A549 (cell line): ENCODE measurements at regions not wholly inside any gene's neighbourhood (a gene's known extent, or its start where the extent isn't known, plus 50 kb on each side); places are given as distances from the start of the nearest gene placed in this dataset.

Source experiments
- ATAC-seq, 2 experiments: fragments of 200-7000 bp in 1 of 2; fragments of >200 bp in 1 of 2; cut with Nextera tagmentation in 1 of 2; cut with Tn5 transposase in 1 of 2; 3 replicates each; pipeline versions ENCODE4 v1.8.0 to v1.9.1; 2018 to 2020; ENCODE audit warnings: mild to moderate bottlenecking in 1 of 2, moderate library complexity in 1 of 2
- CTCF ChIA-PET: fragments of 300-600 bp; sonication (Branson Sonifier 250); formaldehyde crosslinking; extraction: SDS; loops from one replicate; lab custom pipeline; 2021; ENCODE audit warnings: antibody characterized with exemption, inconsistent platforms; lab: Yijun Ruan, JAX
- POLR2A ChIA-PET: fragments of 350-600 bp; formaldehyde crosslinking; extraction: SDS; loops from one replicate; lab custom pipeline; 2021; ENCODE audit warnings: antibody characterized with exemption, inconsistent platforms; lab: Yijun Ruan, JAX
- DNase-seq, 2 experiments: peaks; one replicate each; pipeline versions ENCODE4 v3.0.0 to v3.0.0-alpha.2; 2011 to 2016; ENCODE audit warnings: low read depth in 1 of 2, low spot score in 1 of 2
- FAIRE-seq: peaks from 2 replicates; lab custom pipeline; 2011; peaks lifted over from hg19 to GRCh38; lab: Jason Lieb, UNC
- H3K27ac ChIP-seq, 2 experiments: fragments of >200 bp; sonication (Bioruptor Twin); formaldehyde crosslinking; 3 replicates each; pipeline ENCODE4 v1.5.1; 2016 to 2017
- H3K4me1 ChIP-seq: fragments of >200 bp; sonication (Bioruptor Twin); formaldehyde crosslinking; 3 replicates; pipeline ENCODE4 v1.6.1; 2016
- H3K4me2 ChIP-seq: fragments of >200 bp; sonication (Bioruptor Twin); formaldehyde crosslinking; 3 replicates; pipeline ENCODE4 v1.6.1; 2016
- H3K4me3 ChIP-seq: fragments of >200 bp; sonication (Bioruptor Twin); formaldehyde crosslinking; 3 replicates; pipeline ENCODE4 v1.5.1; 2016
- H3K9me3 ChIP-seq: fragments of >200 bp; sonication (Bioruptor Twin); formaldehyde crosslinking; 3 replicates; pipeline ENCODE4 v1.6.1; 2016
- CBX2 ChIP-seq: fragments of 200-600 bp; sonication (generic); IDR thresholded peaks from 2 replicates; pipeline ENCODE4 v1.6.1; 2016; ENCODE audit warnings: low read depth, mild to moderate bottlenecking, borderline replicate concordance
- CBX8 ChIP-seq: fragments of 200-600 bp; sonication (generic); IDR thresholded peaks from 2 replicates; pipeline ENCODE4 v1.6.1; 2016
- CHD2 ChIP-seq: fragments of 150-350 bp; IDR thresholded peaks from 2 replicates; pipeline ENCODE4 v1.6.1; 2014; ENCODE audit warnings: low read length; ENCODE audit not compliant: partially characterized antibody
- EHF ChIP-seq: fragments of 250-450 bp; sonication (Bioruptor Pico); IDR thresholded peaks from 2 replicates; pipeline ENCODE4 v1.5.0; 2020; ENCODE audit warnings: mild to moderate bottlenecking
- EP300 ChIP-seq, 2 experiments: fragments of >200 bp; sonication (Bioruptor Twin); formaldehyde crosslinking; IDR thresholded peaks; 2 replicates in 1 of 2; 3 replicates in 1 of 2; pipeline ENCODE4 v1.6.1; 2016 to 2017
- FOSB ChIP-seq: fragments of 250-450 bp; sonication (Bioruptor Pico); IDR thresholded peaks from 2 replicates; pipeline ENCODE4 v1.5.0; 2020; ENCODE audit warnings: mild to moderate bottlenecking, moderate library complexity
- GATA3 ChIP-seq: IDR thresholded peaks from 2 replicates; pipeline ENCODE4 v1.6.1; 2012; ENCODE audit warnings: borderline replicate concordance
- HDAC2 ChIP-seq: fragments of 200-600 bp; sonication (generic); IDR thresholded peaks from 2 replicates; pipeline ENCODE4 v1.6.1; 2016
- HOXA7 ChIP-seq: fragments of 250-450 bp; sonication (Bioruptor Pico); IDR thresholded peaks from 2 replicates; pipeline ENCODE4 v1.5.0; 2020; ENCODE audit warnings: mild to moderate bottlenecking, moderate library complexity
- HOXB13 ChIP-seq: fragments of 250-450 bp; sonication (Bioruptor Pico); IDR thresholded peaks from 2 replicates; pipeline ENCODE4 v1.5.0; 2020; ENCODE audit warnings: low read depth, mild to moderate bottlenecking, moderate library complexity
- HOXB5 ChIP-seq: fragments of 250-450 bp; sonication (Bioruptor Pico); IDR thresholded peaks from 2 replicates; pipeline ENCODE4 v1.5.0; 2020; ENCODE audit warnings: mild to moderate bottlenecking, moderate library complexity
- JUN ChIP-seq, 2 experiments: fragments of >200 bp; sonication (Bioruptor Twin); formaldehyde crosslinking; IDR thresholded peaks; 2 replicates in 1 of 2; 3 replicates in 1 of 2; pipeline ENCODE4 v1.6.1; 2016 to 2017
- MAFK ChIP-seq: fragments of 450-650 bp; IDR thresholded peaks from 2 replicates; pipeline ENCODE4 v1.6.1; 2014; ENCODE audit not compliant: partially characterized antibody
- MYC ChIP-seq: IDR thresholded peaks from 2 replicates; pipeline ENCODE4 v1.6.1; 2012; ENCODE audit warnings: mild to moderate bottlenecking, inconsistent platforms, low read length, improper control_type of control experiment, borderline replicate concordance
- NPAS2 ChIP-seq: fragments of 250-450 bp; sonication (Bioruptor Pico); IDR thresholded peaks from 2 replicates; pipeline ENCODE4 v1.8.0; 2022; ENCODE audit warnings: mild to moderate bottlenecking, moderate library complexity, borderline replicate concordance
- NR3C1 ChIP-seq: fragments of >200 bp; sonication (Bioruptor Twin); formaldehyde crosslinking; IDR thresholded peaks from 3 replicates; pipeline ENCODE4 v1.6.1; 2017
- POLR2A ChIP-seq: IDR thresholded peaks from 2 replicates; pipeline ENCODE4 v1.6.1; 2012; ENCODE audit warnings: mild to moderate bottlenecking, low read length
- POLR2AphosphoS2 ChIP-seq: conservative IDR thresholded peaks from 2 replicates; pipeline ENCODE4 v1.6.1; 2012; ENCODE audit warnings: low read length, improper control_type of control experiment, inconsistent platforms
- RAD21 ChIP-seq, 2 experiments: fragments of >200 bp in 1 of 2; sonication (Bioruptor Twin) in 1 of 2; formaldehyde crosslinking in 1 of 2; IDR thresholded peaks in 1 of 2; conservative IDR thresholded peaks in 1 of 2; 2 replicates in 1 of 2; 3 replicates in 1 of 2; pipeline ENCODE4 v1.6.1; 2012 to 2018; ENCODE audit warnings: inconsistent platforms in 1 of 2
- RCOR1 ChIP-seq: fragments of 150-350 bp; IDR thresholded peaks from 2 replicates; pipeline ENCODE4 v1.6.1; 2014; ENCODE audit warnings: antibody characterized with exemption, low read length, low read depth
- RFX5 ChIP-seq: fragments of 450-650 bp; IDR thresholded peaks from 2 replicates; pipeline ENCODE4 v1.7.1; 2014; ENCODE audit warnings: antibody characterized with exemption, mild to moderate bottlenecking, moderate library complexity
- RNF2 ChIP-seq: fragments of 200-600 bp; sonication (generic); IDR thresholded peaks from 2 replicates; pipeline ENCODE4 v1.6.1; 2016; ENCODE audit warnings: low read depth, mild to moderate bottlenecking, antibody characterized with exemption, moderate library complexity, borderline replicate concordance
- SREBF2 ChIP-seq: fragments of 450-650 bp; IDR thresholded peaks from 2 replicates; pipeline ENCODE4 v1.6.1; 2014; ENCODE audit warnings: mild to moderate bottlenecking, moderate library complexity
- TFCP2L1 ChIP-seq: fragments of 250-450 bp; sonication (Bioruptor Pico); IDR thresholded peaks from 2 replicates; pipeline ENCODE4 v1.5.0; 2021; ENCODE audit warnings: mild to moderate bottlenecking
- ZFP36 ChIP-seq: fragments of 450-650 bp; IDR thresholded peaks from 2 replicates; pipeline ENCODE4 v1.6.1; 2014; ENCODE audit warnings: borderline replicate concordance; ENCODE audit not compliant: partially characterized antibody
- ZSCAN20 ChIP-seq: fragments of 250-450 bp; sonication (Bioruptor Pico); IDR thresholded peaks from 2 replicates; pipeline ENCODE4 v1.8.0; 2022; ENCODE audit warnings: mild to moderate bottlenecking, moderate library complexity
- whole genome bisulfite sequencing: methylation state at CpG from one replicate; pipeline ENCODE4 v1.1.6; 2017; ENCODE audit errors: missing lambda C conversion rate; 5-methylcytosine and 5-hydroxymethylcytosine counted together
- TF ChIP-seq, protein P1 (sequence below): fragments of 450-650 bp; IDR thresholded peaks from 2 replicates; pipeline ENCODE4 v1.6.1; 2014; ENCODE audit warnings: antibody characterized with exemption
- TF ChIP-seq, protein P2 (sequence below): IDR thresholded peaks from 2 replicates; pipeline ENCODE4 v1.6.1; 2012; ENCODE audit warnings: low read depth, borderline replicate concordance
- TF ChIP-seq, protein P3 (sequence below): IDR thresholded peaks from 2 replicates; pipeline ENCODE4 v1.6.1; 2012
- TF ChIP-seq, protein P4 (sequence below): fragments of 250-450 bp; sonication (Bioruptor Pico); IDR thresholded peaks from 2 replicates; pipeline ENCODE4 v1.5.0; 2021; ENCODE audit warnings: mild to moderate bottlenecking, moderate library complexity, borderline replicate concordance

DNA sequence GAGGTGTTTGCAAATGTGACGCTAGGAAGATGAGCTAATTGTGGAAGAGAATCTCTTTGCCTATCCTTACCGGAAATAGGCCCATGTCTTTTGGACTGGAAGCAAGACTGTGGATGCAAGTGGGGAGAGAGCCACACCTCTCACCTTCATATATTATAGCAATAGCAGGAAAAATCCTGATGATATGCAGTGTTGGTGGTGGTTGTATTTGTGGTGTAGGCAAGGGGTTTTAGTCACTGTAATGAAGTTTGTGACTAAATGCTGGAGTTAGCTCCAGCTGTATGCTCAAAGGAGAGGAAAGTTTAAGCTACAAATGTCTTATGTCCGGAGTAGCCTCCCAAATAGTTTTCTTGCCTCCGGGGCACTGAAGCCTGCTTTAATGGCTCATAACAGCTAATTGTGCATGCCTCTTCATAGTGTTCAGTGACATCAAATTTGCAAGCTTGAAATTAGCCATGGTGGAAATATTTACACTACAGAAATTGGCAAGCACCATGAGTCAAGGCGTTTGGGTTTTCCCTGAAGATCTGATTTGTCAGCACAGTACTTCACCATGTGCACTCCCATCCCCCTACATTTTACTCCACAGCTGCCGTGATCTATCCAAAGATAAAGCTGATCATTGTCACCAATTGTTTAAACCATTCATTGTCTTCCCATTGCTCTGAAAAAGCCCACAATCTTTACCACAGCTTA lies 102.6 kb upstream of the ZNF644 start (continued):
- TF ChIP-seq, protein P1, sequence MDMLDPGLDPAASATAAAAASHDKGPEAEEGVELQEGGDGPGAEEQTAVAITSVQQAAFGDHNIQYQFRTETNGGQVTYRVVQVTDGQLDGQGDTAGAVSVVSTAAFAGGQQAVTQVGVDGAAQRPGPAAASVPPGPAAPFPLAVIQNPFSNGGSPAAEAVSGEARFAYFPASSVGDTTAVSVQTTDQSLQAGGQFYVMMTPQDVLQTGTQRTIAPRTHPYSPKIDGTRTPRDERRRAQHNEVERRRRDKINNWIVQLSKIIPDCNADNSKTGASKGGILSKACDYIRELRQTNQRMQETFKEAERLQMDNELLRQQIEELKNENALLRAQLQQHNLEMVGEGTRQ: no peak

DNA sequence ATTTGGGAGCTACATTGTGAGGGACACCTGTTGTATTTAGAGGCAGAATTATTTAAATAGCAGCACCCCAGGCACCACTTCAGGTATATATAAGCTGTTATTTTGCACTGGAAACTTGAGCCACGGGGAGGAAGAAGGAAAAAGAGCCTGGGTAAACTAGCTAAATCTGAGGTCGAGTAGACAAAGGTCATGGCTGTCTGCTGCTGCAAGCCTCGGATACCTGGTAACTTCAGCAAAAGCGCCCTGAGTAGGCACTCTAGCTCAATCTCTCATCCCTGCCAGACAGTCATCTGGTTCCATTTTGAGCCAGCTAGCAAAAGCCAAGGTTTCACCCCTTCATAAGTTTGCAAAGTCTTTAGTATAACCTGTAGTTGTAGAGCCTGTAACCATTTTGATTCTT lies 101.9 kb upstream of the ZNF644 start:
- Histone ChIP-seq H3K4me2 (no peak overlapping the region), H3K27ac (no peak overlapping the region), H3K4me1 (no peaks in the 10 kb centered on the region), H3K4me3 (no peak overlapping the region), H3K9me3 (no peaks in the 10 kb centered on the region)
- ChIA-PET CTCF (no interaction called here), POLR2A (no interaction called here)
- DNase-seq (no peak), FAIRE-seq (no peak), ATAC-seq (no peak)
- WGBS: 15% methylated on average over 4 of the region's 4 CpGs
- no peak for TF ChIP-seq ZFP36
- TF ChIP-seq RCOR1: no peak
- no peak for TF ChIP-seq HDAC2
- TF ChIP-seq MAFK: no peak
- TF ChIP-seq, protein P2, sequence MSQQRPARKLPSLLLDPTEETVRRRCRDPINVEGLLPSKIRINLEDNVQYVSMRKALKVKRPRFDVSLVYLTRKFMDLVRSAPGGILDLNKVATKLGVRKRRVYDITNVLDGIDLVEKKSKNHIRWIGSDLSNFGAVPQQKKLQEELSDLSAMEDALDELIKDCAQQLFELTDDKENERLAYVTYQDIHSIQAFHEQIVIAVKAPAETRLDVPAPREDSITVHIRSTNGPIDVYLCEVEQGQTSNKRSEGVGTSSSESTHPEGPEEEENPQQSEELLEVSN: no peak
- no peak for TF ChIP-seq HOXA7
- no peak for TF ChIP-seq TFCP2L1
- TF ChIP-seq MYC: no peak
- no peak for TF ChIP-seq POLR2AphosphoS2
- TF ChIP-seq GATA3: no peak
- TF ChIP-seq, protein P3, sequence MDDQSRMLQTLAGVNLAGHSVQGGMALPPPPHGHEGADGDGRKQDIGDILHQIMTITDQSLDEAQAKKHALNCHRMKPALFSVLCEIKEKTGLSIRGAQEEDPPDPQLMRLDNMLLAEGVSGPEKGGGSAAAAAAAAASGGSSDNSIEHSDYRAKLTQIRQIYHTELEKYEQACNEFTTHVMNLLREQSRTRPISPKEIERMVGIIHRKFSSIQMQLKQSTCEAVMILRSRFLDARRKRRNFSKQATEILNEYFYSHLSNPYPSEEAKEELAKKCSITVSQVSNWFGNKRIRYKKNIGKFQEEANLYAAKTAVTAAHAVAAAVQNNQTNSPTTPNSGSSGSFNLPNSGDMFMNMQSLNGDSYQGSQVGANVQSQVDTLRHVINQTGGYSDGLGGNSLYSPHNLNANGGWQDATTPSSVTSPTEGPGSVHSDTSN: no peak
- no peak for TF ChIP-seq RAD21 (conservative IDR thresholded peaks at IDR 0.05 in 1 of 2, IDR thresholded peaks at IDR 0.05 in 1 of 2)

DNA sequence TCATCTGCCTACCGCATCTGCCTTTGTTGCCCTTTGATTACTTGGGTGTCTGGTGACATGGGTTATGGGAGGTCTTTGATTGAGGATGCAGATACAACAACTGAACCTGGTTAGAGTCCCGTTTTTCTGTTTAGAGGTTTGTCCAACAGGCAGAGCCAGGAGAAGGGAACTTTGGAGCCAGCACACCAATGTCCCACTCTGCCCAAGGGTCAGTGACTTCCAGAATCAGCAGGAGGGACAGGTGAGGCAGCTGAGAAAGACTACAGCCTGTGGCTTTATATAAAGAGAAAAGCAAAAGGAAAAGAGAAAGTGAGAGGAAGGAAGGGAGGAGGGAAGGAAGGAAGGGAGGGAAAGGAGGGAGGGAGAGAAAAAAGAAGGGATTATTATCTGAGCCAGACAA lies 101.5 kb upstream of the ZNF644 start:
- FAIRE-seq (no peak), DNase-seq (no peak), ATAC-seq (no peak)
- 0% methylated on average over 2 of the region's 2 CpGs for WGBS
- ChIA-PET POLR2A (no interaction called here), CTCF (no interaction called here)
- Histone ChIP-seq H3K9me3 (no peaks in the 10 kb centered on the region), H3K27ac (no peak overlapping the region), H3K4me3 (no peak overlapping the region), H3K4me2 (no peak overlapping the region), H3K4me1 (no peaks in the 10 kb centered on the region)
- no peak for TF ChIP-seq SREBF2
- no peak for TF ChIP-seq HOXB13
- TF ChIP-seq CHD2: no peak
- TF ChIP-seq NR3C1: no peak
- no peak for TF ChIP-seq POLR2A
- TF ChIP-seq ZSCAN20 (CRISPR knock-in tag): no peak
- no peak for TF ChIP-seq HOXB5 (CRISPR knock-in tag)
- no peak for TF ChIP-seq CBX2
- TF ChIP-seq RNF2: no peak
- TF ChIP-seq, protein P4, sequence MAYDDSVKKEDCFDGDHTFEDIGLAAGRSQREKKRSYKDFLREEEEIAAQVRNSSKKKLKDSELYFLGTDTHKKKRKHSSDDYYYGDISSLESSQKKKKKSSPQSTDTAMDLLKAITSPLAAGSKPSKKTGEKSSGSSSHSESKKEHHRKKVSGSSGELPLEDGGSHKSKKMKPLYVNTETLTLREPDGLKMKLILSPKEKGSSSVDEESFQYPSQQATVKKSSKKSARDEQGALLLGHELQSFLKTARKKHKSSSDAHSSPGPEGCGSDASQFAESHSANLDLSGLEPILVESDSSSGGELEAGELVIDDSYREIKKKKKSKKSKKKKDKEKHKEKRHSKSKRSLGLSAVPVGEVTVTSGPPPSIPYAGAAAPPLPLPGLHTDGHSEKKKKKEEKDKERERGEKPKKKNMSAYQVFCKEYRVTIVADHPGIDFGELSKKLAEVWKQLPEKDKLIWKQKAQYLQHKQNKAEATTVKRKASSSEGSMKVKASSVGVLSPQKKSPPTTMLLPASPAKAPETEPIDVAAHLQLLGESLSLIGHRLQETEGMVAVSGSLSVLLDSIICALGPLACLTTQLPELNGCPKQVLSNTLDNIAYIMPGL (CRISPR knock-in tag): no peak
- no peak for TF ChIP-seq RFX5
- TF ChIP-seq EHF (CRISPR knock-in tag): no peak
- TF ChIP-seq CBX8: no peak
- no peak for TF ChIP-seq NPAS2
- no peak for TF ChIP-seq FOSB (CRISPR knock-in tag)
- TF ChIP-seq JUN (IDR thresholded peaks at IDR 0.05): no peak
- TF ChIP-seq EP300 (IDR thresholded peaks at IDR 0.05): no peak
